NCI-H1436 (cell line): ENCODE measurements at regions not wholly inside any gene's neighbourhood (a gene's known extent, or its start where the extent isn't known, plus 50 kb on each side); places are given as distances from the start of the nearest gene placed in this dataset.
"Not testable (repeated sequence)": the region's sequence is repeated elsewhere in the genome, so short reads cannot be mapped to it uniquely, and the experiment has no call there.

ENCODE experiments used
- DNase-seq: peaks from one replicate; lab custom pipeline; 2025; lab: John Stamatoyannopoulos, UW

DNA sequence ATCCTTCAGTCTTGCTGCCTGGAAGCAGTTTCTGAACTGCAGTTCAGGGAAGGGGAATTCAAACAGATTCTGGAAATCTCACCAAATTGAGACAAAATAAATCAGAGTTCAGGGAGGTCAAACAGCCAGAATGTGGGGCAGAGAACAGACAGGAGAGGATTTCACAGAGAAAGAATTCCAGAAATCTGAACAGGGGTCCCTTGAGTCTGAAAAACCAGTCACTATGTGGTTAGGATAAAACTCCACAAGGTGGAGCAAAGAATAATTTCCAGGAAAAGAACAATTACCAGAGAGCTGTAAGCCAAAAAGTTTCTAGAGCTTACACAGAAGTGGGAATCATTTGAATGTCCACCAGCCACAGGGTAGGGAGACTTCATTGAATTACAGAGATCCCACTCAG, 84.7 kb downstream of the URB2 start:
- no peak for DNase-seq

DNA sequence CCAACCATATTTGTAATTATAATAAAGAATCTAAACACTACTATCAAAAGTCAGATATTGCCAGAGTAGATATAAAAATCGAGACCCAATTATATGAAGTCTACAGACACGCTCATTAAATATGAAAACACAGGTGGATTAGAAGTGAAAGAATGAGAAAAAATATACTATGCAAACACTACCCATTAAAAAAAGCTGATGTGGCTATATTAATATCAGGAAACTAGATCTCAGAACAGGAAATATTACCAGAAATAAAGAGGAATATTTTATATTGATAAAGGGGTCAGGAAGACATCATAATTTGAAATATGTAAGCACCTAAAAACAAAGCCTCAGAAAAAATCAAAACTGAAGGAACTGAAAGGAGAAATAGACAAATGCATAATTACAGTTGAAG, 88.3 kb downstream of the URB2 start:
- DNase-seq = no peak

DNA sequence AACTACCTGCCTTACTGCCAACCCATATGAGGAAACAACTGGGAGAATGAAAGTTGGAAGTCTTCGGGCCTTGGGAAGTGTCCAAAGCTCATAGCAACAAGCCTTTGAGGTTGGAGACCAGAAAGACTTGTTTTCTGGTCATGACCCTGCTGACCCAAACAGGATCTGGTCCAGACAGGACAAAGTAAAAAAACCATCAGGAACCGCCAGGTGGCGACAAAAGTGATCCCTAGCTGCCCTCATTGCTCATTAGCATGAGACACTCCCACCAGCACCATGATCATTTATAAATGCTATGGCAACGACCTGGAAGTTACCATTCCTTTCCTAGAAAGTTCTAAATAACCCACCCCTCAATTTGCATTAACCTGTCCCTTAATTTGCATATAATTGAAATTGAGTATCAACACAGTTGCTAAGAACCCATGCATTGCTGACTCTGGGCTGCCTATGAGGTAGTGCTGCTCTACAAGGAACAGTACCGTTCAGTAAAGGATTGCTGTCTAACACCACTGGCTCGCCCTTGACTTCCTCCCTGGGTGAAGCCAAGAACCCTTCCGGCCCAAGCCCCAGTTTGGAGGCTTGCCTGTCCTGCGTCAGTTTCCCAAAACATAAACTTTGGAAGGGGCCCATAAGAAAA, 89.0 kb downstream of the URB2 start:
- DNase-seq = no peak

DNA sequence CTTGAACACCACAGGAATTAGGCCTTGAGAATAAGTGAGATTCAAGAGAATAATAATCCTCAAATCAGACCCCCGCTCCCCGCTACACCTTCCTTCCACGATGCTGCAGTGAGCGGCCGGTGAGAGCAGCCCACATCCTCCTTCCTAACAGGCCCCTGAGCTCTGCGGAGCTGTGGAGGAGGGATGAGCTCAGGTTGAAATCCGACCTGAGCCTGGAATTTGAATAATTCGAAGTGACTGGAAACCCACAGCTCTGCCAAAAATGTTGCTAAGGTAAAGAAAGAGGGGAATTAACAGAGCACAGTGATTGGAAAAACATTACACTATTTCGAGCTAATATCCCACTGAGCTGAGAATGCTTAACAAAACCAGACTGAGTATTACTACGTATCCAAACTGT, 90.0 kb downstream of the URB2 start:
- no peak for DNase-seq

DNA sequence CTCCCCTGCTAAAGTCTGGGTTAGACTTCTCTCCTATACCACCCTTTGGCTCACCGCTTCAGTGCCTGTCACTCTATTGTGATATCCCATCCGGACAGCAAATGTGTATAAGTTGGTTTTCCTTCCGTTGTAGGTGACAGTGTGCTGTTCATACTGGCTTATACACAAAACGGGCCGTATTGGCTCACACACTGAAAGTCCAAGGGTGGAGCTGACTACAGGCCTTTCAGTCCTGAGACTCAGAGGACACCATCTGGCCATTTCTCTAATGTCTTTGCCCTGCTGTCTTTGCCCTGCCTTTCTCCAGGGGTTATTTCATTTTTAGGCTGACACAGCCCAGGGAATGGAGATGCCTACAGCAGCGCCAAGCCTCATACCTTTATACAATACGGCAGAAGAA, 90.7 kb downstream of the URB2 start:
- no peak for DNase-seq

DNA sequence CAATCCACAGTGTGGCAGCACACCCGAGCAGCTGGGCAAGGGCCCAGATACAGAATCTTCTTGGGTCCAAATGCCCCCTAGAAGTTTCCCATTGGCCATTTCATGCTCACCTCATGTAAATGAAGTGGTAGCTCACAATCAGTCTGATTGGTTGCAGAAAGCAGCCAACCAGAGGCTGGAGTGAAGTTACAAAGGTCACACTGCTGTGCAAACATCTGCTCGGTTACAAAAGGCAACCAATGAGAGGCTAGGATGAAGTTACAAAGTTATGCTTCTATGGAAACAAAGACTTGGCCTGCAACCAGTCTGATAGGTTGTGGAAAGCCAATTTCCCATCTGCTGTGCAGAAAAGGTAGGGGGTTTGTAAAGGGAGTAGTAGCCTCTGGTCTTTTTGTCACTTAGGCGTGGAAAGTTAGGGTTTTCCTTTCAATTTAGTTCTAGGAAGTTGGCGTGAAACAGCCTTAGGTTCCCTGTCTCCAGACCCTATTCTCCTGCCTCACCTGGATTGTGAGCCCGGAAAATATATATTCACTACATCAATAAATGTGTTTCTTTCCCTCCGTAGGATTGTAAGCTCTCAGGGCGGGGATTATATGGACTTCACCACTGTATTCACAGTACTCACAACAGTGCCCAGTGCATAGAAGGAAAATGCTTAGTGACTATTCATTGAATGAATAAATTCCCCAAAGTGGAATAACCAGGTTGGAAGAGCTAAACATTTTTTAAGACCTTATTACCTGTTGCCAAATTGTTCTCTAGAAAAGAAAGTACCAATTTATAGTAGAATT, 91.9 kb downstream of the URB2 start:
- no peak for DNase-seq

DNA sequence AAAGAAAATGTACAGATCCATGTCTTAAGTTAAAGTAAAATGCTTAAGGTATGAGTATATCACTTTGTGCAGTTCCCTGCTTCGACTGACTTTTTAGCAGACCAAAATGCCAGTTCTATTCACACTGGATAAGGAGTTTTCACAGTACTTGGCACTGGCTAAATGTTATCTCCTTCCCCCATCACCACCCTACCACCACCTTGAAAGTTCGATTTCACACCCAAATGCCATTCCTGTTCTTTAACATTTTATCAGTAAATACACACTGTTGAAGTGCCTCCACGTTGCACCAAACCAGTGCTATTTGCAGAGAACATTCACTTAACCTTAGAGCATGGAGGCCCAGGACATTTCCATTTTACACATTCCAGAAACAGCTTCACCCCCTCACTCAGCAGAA, 100.0 kb downstream of the URB2 start:
- DNase-seq = no peak

DNA sequence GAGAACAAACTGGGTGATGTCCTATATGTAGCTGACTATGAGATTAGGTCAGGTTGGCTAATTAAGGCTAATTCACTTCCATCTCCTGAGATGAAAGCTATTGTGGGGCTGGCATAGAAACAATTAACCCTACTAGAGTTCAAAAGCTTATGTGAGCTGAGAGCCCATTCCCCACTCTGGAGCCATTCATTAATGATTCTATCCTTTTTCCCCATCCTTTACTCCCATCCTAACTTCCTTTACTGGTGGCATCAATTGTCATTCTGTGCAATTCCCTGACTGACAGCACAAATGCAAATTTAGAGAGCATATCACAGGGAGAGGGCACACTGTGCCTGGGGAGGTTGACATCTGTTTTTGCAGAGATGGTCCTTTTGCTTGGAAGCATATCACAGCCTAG, 103.9 kb downstream of the URB2 start:
- DNase-seq = peak; percentile 10

DNA sequence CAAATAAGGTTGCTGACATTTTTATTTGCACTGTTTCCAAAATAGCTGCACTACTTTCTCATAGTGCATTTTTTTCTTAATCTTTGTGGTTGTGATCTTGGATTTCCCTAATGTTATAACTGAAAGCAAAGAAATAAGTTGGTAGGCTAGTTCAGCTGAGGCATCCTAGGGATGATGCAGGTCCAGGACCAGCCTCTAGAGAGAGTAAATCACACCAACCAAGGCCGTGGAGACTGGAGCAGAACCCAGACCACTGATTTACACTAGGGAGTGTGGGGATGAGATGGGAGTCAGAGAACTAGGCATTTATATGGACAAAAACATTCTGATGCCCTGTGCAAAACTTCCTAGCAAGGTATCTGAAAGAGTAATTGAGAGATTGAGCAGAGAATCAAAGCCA, 104.5 kb downstream of the URB2 start:
- DNase-seq = no peak

DNA sequence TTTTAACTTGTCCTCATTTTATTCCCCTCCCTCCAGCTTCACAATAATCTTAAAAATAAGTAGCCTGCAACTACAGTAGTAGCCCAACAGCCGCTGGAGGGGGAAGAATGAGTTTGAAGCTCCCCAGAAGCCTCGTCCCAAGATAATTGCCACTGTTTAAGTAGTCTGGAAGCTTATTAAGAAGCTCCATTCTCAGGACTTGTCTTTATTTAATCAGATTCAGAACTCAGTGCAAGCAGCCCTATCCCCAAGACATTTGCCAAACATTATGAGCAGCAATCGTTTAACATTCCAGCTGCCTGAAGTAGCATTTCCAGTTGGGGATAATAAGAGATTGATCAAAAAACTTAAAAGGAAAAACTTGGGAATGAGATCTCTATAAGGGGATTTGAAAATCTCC, 106.0 kb downstream of the URB2 start:
- DNase-seq = no peak

DNA sequence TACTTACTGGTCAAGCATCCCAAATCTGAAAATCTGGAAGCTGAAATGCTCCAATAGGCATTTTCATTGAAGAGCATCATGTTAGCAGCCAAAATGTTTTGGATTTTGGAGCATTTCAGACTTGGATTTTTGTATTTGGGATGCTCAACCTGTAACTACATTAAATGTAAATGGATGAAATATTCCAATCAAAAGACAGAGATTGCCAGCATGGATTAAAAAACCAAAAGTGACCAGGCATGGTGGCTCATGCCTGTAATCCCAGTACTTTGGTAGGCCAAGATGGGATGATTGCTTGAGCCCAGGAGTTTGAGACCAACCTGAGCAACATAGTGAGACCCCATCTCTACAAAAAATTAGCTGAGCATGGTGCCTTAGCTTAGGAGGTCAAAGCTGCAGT, 110.3 kb downstream of the URB2 start:
- DNase-seq = no peak

DNA sequence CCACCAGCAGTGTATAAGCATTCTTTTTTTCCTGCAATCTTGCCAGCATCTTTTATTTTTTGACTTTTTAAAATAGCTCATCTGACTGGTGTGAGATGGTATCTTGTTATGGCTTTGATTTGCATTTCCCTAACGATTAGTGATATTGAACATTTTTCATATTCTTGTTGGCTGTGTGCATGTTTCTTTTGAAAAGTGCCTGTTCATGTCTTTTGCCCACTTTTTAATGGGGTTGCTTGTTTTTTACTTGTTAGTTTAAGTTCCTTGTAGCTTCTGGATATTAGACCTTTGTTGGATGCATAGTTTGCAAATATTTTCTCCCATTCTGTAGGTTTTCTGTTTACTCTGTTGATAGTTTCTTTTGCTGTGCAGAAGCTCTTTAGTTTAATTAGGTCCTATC, 116.6 kb downstream of the URB2 start:
- DNase-seq = not testable (repeated sequence)

DNA sequence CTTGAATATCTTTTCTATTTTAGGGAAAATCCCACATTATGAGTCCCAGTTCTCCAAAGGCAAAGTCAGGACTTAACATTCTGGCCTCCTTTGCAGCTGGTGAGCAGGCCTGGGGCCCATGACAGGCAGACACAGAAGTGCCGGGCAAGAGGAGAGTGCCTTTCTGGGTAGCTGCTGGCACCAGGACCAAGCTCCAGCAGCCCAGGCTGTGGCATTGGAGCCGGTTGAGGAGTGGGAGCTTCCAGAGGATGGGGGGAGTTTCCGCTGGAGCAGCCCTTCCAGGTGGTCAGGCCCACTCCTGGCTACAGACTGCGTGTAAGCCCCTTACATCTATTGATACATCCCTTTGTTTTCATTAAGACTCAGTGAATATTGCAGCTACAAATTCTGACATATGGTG, 123.9 kb downstream of the URB2 start:
- no peak for DNase-seq

DNA sequence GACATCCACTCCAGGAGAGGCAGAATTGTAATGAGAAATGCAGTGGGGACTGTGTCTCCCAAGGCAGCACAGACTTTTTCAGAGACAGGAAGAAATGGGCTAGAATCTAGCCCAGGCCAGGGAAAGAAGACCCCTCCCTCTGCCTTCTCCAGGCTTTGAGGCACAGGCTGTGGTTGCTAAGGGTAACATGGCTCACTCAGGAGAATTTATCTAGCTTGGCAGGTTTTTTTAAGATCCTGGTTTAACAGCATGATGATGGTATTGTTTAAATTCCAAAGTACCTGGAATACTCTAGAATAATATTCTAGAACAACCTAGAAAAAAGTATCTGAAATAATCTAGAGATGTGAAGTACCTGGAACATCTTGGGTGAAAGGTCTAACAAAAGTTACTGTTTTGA, 125.6 kb downstream of the URB2 start:
- no peak for DNase-seq

DNA sequence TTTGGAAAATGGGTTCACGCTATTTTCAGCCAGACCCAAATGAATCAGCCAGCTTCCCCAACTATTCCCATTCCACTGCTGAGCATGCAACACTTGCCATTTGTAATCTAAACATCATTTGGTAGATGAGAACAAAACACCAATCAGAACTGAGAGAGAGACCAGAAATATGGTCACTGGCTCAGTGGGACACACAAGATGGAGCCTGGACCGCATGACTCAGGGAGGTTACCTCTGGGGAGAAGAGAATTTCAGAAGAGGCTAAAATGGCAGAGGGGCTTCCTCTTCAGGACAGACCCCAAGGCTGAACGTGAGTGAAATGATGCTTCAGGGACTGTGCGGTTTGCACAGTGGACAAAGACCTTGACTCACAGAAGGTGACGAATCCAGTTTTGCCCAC, 126.6 kb downstream of the URB2 start:
- no peak for DNase-seq

DNA sequence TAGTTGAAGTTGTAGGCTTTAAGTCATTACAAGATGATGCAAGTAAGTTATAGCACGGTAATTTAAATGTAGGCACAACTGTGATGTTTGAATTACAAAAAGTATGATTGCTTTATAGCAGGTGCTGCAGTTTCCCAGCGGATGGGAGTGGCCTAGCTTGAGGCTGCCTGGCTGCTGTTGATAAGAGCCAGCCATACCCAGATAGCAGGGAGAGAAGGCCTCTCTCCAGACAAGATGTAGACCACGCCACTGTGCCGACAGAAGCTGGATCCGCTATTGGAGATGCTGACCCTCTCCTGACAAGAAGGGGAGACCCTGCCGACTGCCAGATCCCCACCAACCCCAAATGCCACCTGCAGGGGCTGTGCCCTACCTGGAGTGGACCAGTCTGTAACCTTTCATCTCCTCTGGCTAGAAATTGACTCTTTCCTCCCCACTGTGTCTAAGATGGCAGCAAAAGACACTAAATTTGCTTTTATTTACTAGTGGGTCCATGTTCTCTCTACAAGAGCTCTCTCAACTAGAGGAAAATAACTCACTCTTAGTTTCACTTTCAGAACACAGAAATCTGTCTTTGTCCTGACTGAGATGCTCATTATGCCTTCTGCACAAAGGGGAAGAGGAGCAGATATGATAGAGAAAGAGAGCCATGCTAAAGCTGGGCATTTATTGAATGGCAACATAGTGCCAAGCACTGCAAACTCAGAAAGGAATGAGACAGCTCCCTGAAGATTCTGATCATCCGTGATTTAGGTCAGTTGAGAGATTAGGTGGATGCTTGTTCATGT, 127.9 kb downstream of the URB2 start:
- DNase-seq = peak; percentile 70

DNA sequence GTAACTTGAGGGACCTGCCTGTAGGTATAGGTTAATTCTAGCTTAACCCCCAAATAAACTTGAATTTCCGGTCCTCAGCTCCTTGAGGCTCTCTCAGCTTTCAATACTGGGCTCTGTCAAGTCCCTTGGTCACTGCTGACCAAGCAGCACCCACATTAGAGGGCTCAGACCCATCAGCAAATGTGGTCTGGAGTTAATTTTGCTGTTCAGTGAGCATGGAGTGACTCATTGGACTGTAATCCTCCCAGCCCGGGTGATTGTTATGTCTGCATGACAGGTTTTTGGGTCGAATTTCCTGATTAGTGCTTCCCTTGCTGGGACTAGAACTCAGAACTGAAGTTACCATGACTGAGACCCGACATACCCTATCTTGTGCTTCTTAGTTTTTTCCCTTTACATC, 130.6 kb downstream of the URB2 start:
- DNase-seq = no peak

DNA sequence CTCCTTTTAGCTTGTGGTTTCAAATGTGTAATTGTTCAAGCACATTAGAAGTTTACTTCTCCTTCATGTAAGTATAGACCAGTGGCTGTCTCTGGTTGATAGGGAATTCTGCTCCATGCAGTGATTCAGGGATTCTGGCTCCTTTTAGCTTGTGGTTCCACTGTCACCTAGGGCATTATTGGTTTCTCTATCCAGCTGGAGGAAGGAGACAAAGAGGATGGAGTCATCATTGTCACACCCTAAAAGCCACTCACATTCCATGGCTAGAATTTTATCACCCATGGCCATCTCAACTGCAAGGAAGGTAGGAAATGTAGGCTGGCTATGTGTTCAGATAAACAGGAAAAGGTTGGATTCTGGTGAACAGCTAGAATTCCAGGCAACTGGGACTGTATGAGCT, 131.2 kb downstream of the URB2 start:
- DNase-seq = no peak

DNA sequence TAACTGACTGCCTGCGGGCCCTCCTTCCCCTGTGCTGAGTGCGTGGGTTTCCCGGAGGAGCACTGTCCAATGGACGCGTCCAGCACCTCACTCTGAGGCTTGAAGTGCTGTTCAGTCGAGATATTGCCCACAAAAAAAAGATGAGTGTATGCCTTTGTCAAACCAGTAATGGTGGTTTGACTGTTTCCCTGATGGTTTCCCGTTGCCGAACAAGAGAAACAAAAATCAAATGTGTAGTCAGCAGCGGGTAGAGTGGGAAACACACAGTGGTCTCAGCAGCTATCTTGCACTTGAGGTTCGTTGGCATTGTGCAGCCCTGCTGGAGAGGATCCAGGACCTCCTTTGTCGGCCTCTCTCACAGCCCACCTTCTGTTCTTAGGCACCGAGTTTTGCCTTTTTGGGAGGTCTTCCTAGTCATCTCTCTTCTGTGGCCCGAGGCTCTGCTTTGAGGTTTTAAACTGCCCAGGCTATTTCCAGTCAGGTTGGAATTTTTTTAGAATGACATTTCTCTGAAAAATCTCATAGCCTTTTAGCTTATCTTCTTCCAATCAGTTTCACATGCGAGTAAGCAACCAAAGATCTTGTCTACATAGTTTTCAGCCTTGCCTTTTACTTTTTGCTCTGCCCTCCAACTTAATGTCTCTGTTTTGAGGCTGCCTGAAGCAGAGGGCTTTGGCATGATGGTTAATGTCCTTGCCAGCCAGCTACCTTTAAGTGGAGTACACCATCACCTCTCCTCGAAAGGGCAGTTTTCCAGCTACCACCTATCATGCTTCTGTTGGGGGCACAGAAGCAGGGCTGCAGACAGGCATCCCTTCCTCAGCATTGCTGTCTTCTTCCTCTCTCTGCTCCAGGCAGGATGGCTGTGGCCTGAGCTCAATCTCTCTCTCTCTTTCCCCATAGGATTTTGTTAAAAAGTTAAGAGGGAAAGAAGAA, 132.3 kb downstream of the URB2 start:
- no peak for DNase-seq

DNA sequence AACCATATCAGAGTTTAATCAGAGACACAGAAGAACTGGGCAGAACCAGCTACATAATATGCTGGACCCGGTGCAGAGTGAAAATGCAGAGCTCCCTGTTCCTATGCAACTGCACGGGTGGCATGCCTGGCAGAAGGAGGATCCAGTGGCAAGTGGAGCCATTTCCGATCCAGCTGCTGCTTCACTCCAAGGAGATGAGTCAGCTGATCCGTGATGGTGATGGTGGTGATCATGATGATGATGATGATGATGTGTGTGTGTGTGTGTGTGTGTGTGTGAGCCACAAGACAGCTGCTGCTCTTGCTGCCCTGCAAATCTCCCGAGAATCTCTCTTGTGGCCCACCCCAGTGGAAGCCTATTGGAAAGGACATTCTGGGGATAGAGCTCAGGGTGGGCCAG, 133.0 kb downstream of the URB2 start:
- DNase-seq = no peak

DNA sequence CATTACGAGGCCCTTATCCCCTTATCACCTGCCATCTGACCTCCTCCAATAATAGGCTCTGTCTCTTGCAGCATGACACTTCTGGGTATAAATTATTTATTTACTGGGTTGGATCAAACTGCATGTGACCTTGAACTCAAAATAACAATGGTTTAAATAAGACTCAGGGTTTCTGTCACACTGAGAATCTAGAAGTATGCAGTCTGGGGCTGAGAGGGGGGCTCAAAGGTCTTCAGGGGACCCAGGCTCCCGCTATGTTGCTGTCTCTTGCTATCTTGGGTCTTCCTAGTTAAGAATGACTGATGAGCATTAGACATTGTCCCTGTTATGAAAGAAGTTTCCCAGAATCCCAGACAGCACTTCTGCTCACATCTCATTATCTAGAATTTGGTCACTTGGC, 133.5 kb downstream of the URB2 start:
- DNase-seq = no peak

DNA sequence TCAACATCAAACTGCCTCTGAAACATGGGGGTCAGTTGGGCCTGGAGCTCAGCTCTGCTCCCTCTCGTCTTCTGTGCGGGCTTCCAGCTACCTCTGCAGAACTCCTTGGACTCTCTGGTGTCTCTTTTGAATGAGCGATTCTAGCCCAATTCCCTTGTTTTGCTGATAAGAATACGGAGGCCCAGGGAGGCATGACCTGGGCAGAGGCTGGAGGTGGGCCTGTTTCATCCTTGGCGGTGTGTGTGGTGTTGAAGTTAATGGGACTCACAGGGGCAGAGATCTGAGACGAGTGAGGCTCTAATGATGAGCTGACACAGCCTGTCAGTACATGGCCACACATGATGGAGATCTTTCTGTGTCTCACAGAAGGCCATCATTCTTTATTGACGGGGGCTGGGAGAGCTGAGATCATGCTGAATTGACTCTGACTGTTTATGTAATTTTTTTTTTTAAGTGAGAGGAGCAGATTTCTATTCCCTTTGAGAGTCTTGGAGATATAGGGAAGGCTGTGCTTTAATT, 134.5 kb downstream of the URB2 start:
- no peak for DNase-seq
